H1 (cell line): ENCODE measurements at regions not wholly inside any gene's neighbourhood (a gene's known extent, or its start where the extent isn't known, plus 50 kb on each side); places are given as distances from the start of the nearest gene placed in this dataset.

Experiments
- CTCF ChIP-seq, 3 experiments: IDR thresholded peaks; 1 replicate in 2 of 3; 2 replicates in 1 of 3; pipeline versions ENCODE4 v1.5.1 to v1.6.1; 2011; ENCODE audit warnings: low read length in 3 of 3, mild to moderate bottlenecking in 3 of 3, inconsistent platforms in 2 of 3, low read depth in 1 of 3, moderate library complexity in 1 of 3; ENCODE audit not compliant: insufficient read depth in 1 of 3; ENCODE audit errors: control extremely low read depth in 1 of 3
- RAD21 ChIP-seq, 2 experiments: IDR thresholded peaks in 1 of 2; conservative IDR thresholded peaks in 1 of 2; 2 replicates each; pipeline ENCODE4 v1.6.1; 2011; ENCODE audit warnings: low read depth in 2 of 2, low read length in 2 of 2, improper control_type of control experiment in 1 of 2, inconsistent platforms in 1 of 2, mild to moderate bottlenecking in 1 of 2, moderate library complexity in 1 of 2

GRCh38 chr1:98196012-98196411 is 275.2 kb upstream of the DPYD start:
- TF ChIP-seq RAD21 (IDR thresholded peaks at IDR 0.05 in 1 of 2, conservative IDR thresholded peaks at IDR 0.05 in 1 of 2; ENCODE audit: low read depth in 2 of 2, low read length in 2 of 2) = no peak
- no peak for TF ChIP-seq CTCF (IDR thresholded peaks at IDR 0.05; ENCODE audit: control extremely low read depth in 1 of 3, insufficient read depth in 1 of 3, low read depth in 1 of 3, low read length in 3 of 3)
